Panc1 (cell line): ENCODE measurements at regions not wholly inside any gene's neighbourhood (a gene's known extent, or its start where the extent isn't known, plus 50 kb on each side); places are given as distances from the start of the nearest gene placed in this dataset.

ENCODE experiments used
- CTCF ChIP-seq: fragments of 450-650 bp; IDR thresholded peaks from 2 replicates; pipeline ENCODE4 v1.5.1; 2017; ENCODE audit warnings: mild to moderate bottlenecking
- TCF7L2 ChIP-seq: IDR thresholded peaks from 2 replicates; pipeline ENCODE4 v1.6.1; 2011; ENCODE audit warnings: mild to moderate bottlenecking, low read depth, low read length, inconsistent platforms
- TF ChIP-seq, protein P1 (sequence below), 2 experiments: IDR thresholded peaks; 2 replicates each; pipeline ENCODE4 v1.6.1; 2011 to 2012; ENCODE audit warnings: low read depth in 2 of 2, control low read depth in 1 of 2, low read length in 1 of 2, mild to moderate bottlenecking in 1 of 2, moderate library complexity in 1 of 2; ENCODE audit not compliant: insufficient read depth in 1 of 2

- TF ChIP-seq CTCF = no peak
- TF ChIP-seq, protein P1, sequence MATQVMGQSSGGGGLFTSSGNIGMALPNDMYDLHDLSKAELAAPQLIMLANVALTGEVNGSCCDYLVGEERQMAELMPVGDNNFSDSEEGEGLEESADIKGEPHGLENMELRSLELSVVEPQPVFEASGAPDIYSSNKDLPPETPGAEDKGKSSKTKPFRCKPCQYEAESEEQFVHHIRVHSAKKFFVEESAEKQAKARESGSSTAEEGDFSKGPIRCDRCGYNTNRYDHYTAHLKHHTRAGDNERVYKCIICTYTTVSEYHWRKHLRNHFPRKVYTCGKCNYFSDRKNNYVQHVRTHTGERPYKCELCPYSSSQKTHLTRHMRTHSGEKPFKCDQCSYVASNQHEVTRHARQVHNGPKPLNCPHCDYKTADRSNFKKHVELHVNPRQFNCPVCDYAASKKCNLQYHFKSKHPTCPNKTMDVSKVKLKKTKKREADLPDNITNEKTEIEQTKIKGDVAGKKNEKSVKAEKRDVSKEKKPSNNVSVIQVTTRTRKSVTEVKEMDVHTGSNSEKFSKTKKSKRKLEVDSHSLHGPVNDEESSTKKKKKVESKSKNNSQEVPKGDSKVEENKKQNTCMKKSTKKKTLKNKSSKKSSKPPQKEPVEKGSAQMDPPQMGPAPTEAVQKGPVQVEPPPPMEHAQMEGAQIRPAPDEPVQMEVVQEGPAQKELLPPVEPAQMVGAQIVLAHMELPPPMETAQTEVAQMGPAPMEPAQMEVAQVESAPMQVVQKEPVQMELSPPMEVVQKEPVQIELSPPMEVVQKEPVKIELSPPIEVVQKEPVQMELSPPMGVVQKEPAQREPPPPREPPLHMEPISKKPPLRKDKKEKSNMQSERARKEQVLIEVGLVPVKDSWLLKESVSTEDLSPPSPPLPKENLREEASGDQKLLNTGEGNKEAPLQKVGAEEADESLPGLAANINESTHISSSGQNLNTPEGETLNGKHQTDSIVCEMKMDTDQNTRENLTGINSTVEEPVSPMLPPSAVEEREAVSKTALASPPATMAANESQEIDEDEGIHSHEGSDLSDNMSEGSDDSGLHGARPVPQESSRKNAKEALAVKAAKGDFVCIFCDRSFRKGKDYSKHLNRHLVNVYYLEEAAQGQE (IDR thresholded peaks at IDR 0.05; ENCODE audit: insufficient read depth in 1 of 2, low read depth in 2 of 2, low read length in 1 of 2) = no peak
- TF ChIP-seq TCF7L2 = no peak
Observed at GRCh38 chr20:47927385-47927851, 142.1 kb upstream of the SULF2 start.
